ENCODE measurements at regions not wholly inside any gene's neighbourhood (a gene's known extent, or its start where the extent isn't known, plus 50 kb on each side); places are given as distances from the start of the nearest gene placed in this dataset.

GRCh38 chr15:99450896-99451358 is 114.9 kb upstream of the MEF2A start:
- peak; percentile 22 to 30 for DNase-seq (ENCODE audit: low read depth in 1 of 2, low spot score in 1 of 2)
- H3K4me3 ChIP-seq (replicated peaks; ENCODE audit: insufficient read depth, low read length): no peak overlapping the region
- H3K27me3 ChIP-seq (ENCODE audit: insufficient read depth, poor library complexity, severe bottlenecking): no peaks in the 10 kb centered on the region
- no peak for TF ChIP-seq CTCF (IDR thresholded peaks at IDR 0.05; ENCODE audit: insufficient read depth, low read length)
- no peak for TF ChIP-seq REST (IDR thresholded peaks at IDR 0.05; ENCODE audit: insufficient replicate concordance, low read depth)
- no peak overlapping the region for H3K27ac ChIP-seq (replicated peaks)

- Histone ChIP-seq H3K27ac (replicated peaks) (no peak overlapping the region), H3K27me3 (ENCODE audit: insufficient read depth, poor library complexity, severe bottlenecking) (no peaks in the 10 kb centered on the region), H3K4me3 (replicated peaks; ENCODE audit: insufficient read depth, low read length) (no peak overlapping the region)
- DNase-seq (ENCODE audit: low read depth in 1 of 2, low spot score in 1 of 2): no peak
- TF ChIP-seq REST (IDR thresholded peaks at IDR 0.05; ENCODE audit: insufficient replicate concordance, low read depth): no peak
- no peak for TF ChIP-seq SPI1 (IDR thresholded peaks at IDR 0.05; ENCODE audit: borderline replicate concordance, low read depth)
- no peak for TF ChIP-seq POLR2AphosphoS5 (IDR thresholded peaks at IDR 0.05; ENCODE audit: low read depth)
- TF ChIP-seq GABPA (IDR thresholded peaks at IDR 0.05; ENCODE audit: low read depth): no peak
- TF ChIP-seq CTCF (IDR thresholded peaks at IDR 0.05; ENCODE audit: insufficient read depth, low read length): no peak
Measured at GRCh38 chr15:99451484-99451883, 114.3 kb upstream of the MEF2A start.

GRCh38 chr15:99452010-99452409 is 113.8 kb upstream of the MEF2A start:
- TF ChIP-seq REST (IDR thresholded peaks at IDR 0.05; ENCODE audit: insufficient replicate concordance, low read depth) (no peak), CTCF (IDR thresholded peaks at IDR 0.05; ENCODE audit: insufficient read depth, low read length) (no peak), POLR2AphosphoS5 (IDR thresholded peaks at IDR 0.05; ENCODE audit: low read depth) (no peak), SPI1 (IDR thresholded peaks at IDR 0.05; ENCODE audit: borderline replicate concordance, low read depth) (no peak), GABPA (IDR thresholded peaks at IDR 0.05; ENCODE audit: low read depth) (no peak)
- no peak for DNase-seq (ENCODE audit: low read depth in 1 of 2, low spot score in 1 of 2)
- H3K27ac ChIP-seq (replicated peaks): no peak overlapping the region
- no peak overlapping the region for H3K4me3 ChIP-seq (replicated peaks; ENCODE audit: insufficient read depth, low read length)
- H3K27me3 ChIP-seq (ENCODE audit: insufficient read depth, poor library complexity, severe bottlenecking): no peaks in the 10 kb centered on the region

All from HL-60 (cell line).